NCI-H1417 treated with DMSO at 0.1 percent for 48 hours (cell line): ENCODE measurements at regions not wholly inside any gene's neighbourhood (a gene's known extent, or its start where the extent isn't known, plus 50 kb on each side); places are given as distances from the start of the nearest gene placed in this dataset.

Source experiments
- DNase-seq: peaks from one replicate; lab custom pipeline; 2025; lab: John Stamatoyannopoulos, UW

GRCh38 chr13:59546178-59546577, 617.5 kb downstream of the DIAPH3 start:
- no peak for DNase-seq

- no peak for DNase-seq
These were observed 615.8 kb downstream of the DIAPH3 start for GRCh38 chr13:59547950-59548349.

GRCh38 chr13:59562924-59563323, 600.8 kb downstream of the DIAPH3 start:
- DNase-seq = no peak

- DNase-seq = no peak
These were observed 597.2 kb downstream of the DIAPH3 start for GRCh38 chr13:59566561-59566960.

- DNase-seq = no peak
These were observed 595.4 kb downstream of the DIAPH3 start for GRCh38 chr13:59568306-59568705.

GRCh38 chr13:59570204-59570603, 593.5 kb downstream of the DIAPH3 start:
- DNase-seq = no peak

- no peak for DNase-seq
These were observed 579.6 kb downstream of the DIAPH3 start for GRCh38 chr13:59584101-59584500.

- no peak for DNase-seq
These were observed 578.7 kb downstream of the DIAPH3 start for GRCh38 chr13:59584761-59585670.

GRCh38 chr13:59587030-59587429, 576.7 kb downstream of the DIAPH3 start:
- no peak for DNase-seq

- no peak for DNase-seq
These were observed 575.6 kb downstream of the DIAPH3 start for GRCh38 chr13:59587971-59588716.

GRCh38 chr13:59588717-59589067, 575.0 kb downstream of the DIAPH3 start:
- DNase-seq = no peak

GRCh38 chr13:59601993-59602392, 561.7 kb downstream of the DIAPH3 start:
- DNase-seq = no peak

- no peak for DNase-seq
These were observed 560.1 kb downstream of the DIAPH3 start for GRCh38 chr13:59603646-59604045.

- no peak for DNase-seq
These were observed 556.6 kb downstream of the DIAPH3 start for GRCh38 chr13:59607172-59607571.

GRCh38 chr13:59607780-59608233, 555.9 kb downstream of the DIAPH3 start:
- no peak for DNase-seq

- DNase-seq = no peak
These were observed 554.3 kb downstream of the DIAPH3 start for GRCh38 chr13:59609421-59609820.
